ENCODE measurements at regions not wholly inside any gene's neighbourhood (a gene's known extent, or its start where the extent isn't known, plus 50 kb on each side); places are given as distances from the start of the nearest gene placed in this dataset.

- no peak for TF ChIP-seq CTCF (IDR thresholded peaks at IDR 0.05)
- TF ChIP-seq POLR2A (IDR thresholded peaks at IDR 0.05): no peak
- TF ChIP-seq EP300 (IDR thresholded peaks at IDR 0.05): no peak
These were observed 335.2 kb downstream of the RND3 start for GRCh38 chr2:150152230-150152629.
